Activated CD4-positive, alpha-beta T cell treated with anti-CD3 and anti-CD28 coated beads, Interleukin-2, Interleukin-4, amounts not matched to agents 100 ng/mL and 50 ng/mL, durations not matched to agents 16 hours and 8 hours (primary cell): ENCODE measurements at regions not wholly inside any gene's neighbourhood (a gene's known extent, or its start where the extent isn't known, plus 50 kb on each side); places are given as distances from the start of the nearest gene placed in this dataset.

Experiments used
- DNase-seq: peaks from one replicate; pipeline ENCODE4 v3.0.0-alpha.2; 2020; ENCODE audit warnings: low spot score

GRCh38 chr17:63338272-63338671 is 107.8 kb downstream of the CYB561 start:
- DNase-seq, result no peak

- DNase-seq, result no peak
These were observed 104.8 kb downstream of the CYB561 start for GRCh38 chr17:63341276-63341675.

- no peak for DNase-seq
These were observed 101.7 kb downstream of the CYB561 start for GRCh38 chr17:63344383-63344782.

- DNase-seq, result no peak
These were observed 100.5 kb downstream of the CYB561 start for GRCh38 chr17:63345611-63346010.

- no peak for DNase-seq
These were observed 98.6 kb downstream of the CYB561 start for GRCh38 chr17:63347475-63347874.

- DNase-seq, result no peak
These were observed 96.6 kb downstream of the CYB561 start for GRCh38 chr17:63349478-63350000.

- no peak for DNase-seq
These were observed 95.7 kb downstream of the CYB561 start for GRCh38 chr17:63350364-63350763.

- no peak for DNase-seq
These were observed 91.8 kb downstream of the CYB561 start for GRCh38 chr17:63354256-63354655.

GRCh38 chr17:63356337-63356757 is 89.8 kb downstream of the CYB561 start:
- DNase-seq, result no peak

- DNase-seq, result no peak
These were observed 87.8 kb downstream of the CYB561 start for GRCh38 chr17:63358111-63358839.

GRCh38 chr17:63358956-63359355 is 87.2 kb downstream of the CYB561 start:
- no peak for DNase-seq

GRCh38 chr17:63361182-63361581 is 84.9 kb downstream of the CYB561 start:
- no peak for DNase-seq

GRCh38 chr17:63362115-63362514 is 84.0 kb downstream of the CYB561 start:
- DNase-seq, result no peak

GRCh38 chr17:63364387-63364786 is 81.7 kb downstream of the CYB561 start:
- no peak for DNase-seq

GRCh38 chr17:63364944-63365343 is 81.2 kb downstream of the CYB561 start:
- no peak for DNase-seq

GRCh38 chr17:63365366-63366240 is 80.5 kb downstream of the CYB561 start:
- DNase-seq, result no peak

GRCh38 chr17:63366241-63366566 is 79.9 kb downstream of the CYB561 start:
- no peak for DNase-seq

- DNase-seq, result no peak
These were observed 76.9 kb downstream of the CYB561 start for GRCh38 chr17:63369233-63369632.

- DNase-seq, result no peak
These were observed 75.4 kb downstream of the CYB561 start for GRCh38 chr17:63370696-63371095.

GRCh38 chr17:63376949-63377348 is 69.2 kb downstream of the CYB561 start:
- DNase-seq, result no peak

- no peak for DNase-seq
These were observed 67.4 kb downstream of the CYB561 start for GRCh38 chr17:63378411-63379375.

- DNase-seq, result no peak
These were observed 66.5 kb downstream of the CYB561 start for GRCh38 chr17:63379636-63380035.
